ENCODE measurements at regions not wholly inside any gene's neighbourhood (a gene's known extent, or its start where the extent isn't known, plus 50 kb on each side); places are given as distances from the start of the nearest gene placed in this dataset.

DNA sequence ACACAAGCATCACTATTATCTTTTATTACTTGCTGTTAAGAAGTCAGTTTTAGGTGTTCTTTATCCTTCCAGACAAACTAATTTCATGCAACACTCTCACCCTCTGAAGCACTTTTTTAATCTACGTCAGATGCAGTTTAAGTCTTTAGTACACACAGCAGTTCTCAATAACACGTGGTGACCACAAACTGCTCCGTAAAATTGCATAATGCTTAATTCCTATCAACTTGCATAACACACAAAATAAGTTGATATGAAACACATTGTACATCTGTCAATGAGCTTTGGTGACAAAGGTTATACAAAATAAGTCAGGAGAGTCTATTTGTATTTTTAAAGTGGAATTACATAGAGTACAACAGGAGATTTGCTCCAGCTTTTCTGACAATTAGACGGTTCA is 140.9 kb upstream of the ETS2 start:
- ChIA-PET POLR2A (no interaction called here), CTCF (ENCODE audit: low intra/inter-chr PET ratio) (no interaction called here)
- in situ Hi-C loops (cut with MboI), result no loop called here
- no peak overlapping the region for H2AFZ ChIP-seq (ENCODE audit: low read depth, low read length)
- DNase-seq (ENCODE audit: extremely low read depth in 1 of 4, low spot score in 3 of 4) (no peak), FAIRE-seq (no peak), ATAC-seq (no peak)
- no peaks in the 10 kb centered on the region for H3K79me2 ChIP-seq (ENCODE audit: control insufficient read depth, insufficient read depth, low read length)
- H3K4me1 ChIP-seq (replicated peaks in 1 of 2; ENCODE audit: control insufficient read depth in 2 of 2, insufficient read depth in 2 of 2, low read length in 2 of 2), result no peaks in the 10 kb centered on the region
- no peaks in the 10 kb centered on the region for H3K36me3 ChIP-seq (ENCODE audit: control insufficient read depth, insufficient read depth, low read length)
- H3K9me1 ChIP-seq (ENCODE audit: control insufficient read depth, insufficient read depth, low read length), result no peaks in the 10 kb centered on the region
- no peak overlapping the region for H3K9ac ChIP-seq (ENCODE audit: insufficient read depth in 1 of 2, low read depth in 2 of 2, low read length in 2 of 2)
- H3K27ac ChIP-seq (ENCODE audit: extremely low read depth, low read depth, low read length), result no peak overlapping the region
- H4K20me1 ChIP-seq (replicated peaks; ENCODE audit: control insufficient read depth, insufficient read depth, low read length), result 0 out of 2 replicates have a peak, but pooled peaks cover 4% of the 10 kb centered on the region
- intact Hi-C loops (cut with micrococcal nuclease), result loop anchor here (5.0 kb wide), 1 partner anchor 472 kb away; no protein-coding TSS in a partner anchor
- no peak overlapping the region for H3K4me3 ChIP-seq
- H3K4me2 ChIP-seq (ENCODE audit: insufficient read depth, low read length), result no peak overlapping the region
- 1% methylated on average over 4 of the region's 4 CpGs for whole genome bisulfite sequencing (ENCODE audit: insufficient coverage, low coverage, missing lambda C conversion rate)
- peaks cover 6 to 38% of the 10 kb centered on the region in 2 experiments for H3K27me3 ChIP-seq (ENCODE audit: control insufficient read depth in 2 of 2, insufficient read depth in 2 of 2, low read length in 2 of 2)
- H3K9me3 ChIP-seq (replicated peaks; ENCODE audit: control insufficient read depth, insufficient read depth, low read depth, low read length), result no peaks in the 10 kb centered on the region
- no TSS peak for BruUV-seq (replicated peaks)
- TF ChIP-seq RBM34 (IDR thresholded peaks at IDR 0.05; ENCODE audit: borderline replicate concordance, insufficient read depth, low read length) (no peak), NR4A1 (CRISPR knock-in tag; IDR thresholded peaks at IDR 0.05) (no peak), NR4A1 (tag; IDR thresholded peaks at IDR 0.05) (no peak), NFE2 (IDR thresholded peaks at IDR 0.05; ENCODE audit: low read depth) (no peak), ZBTB40 (IDR thresholded peaks at IDR 0.05) (no peak), ZBTB40 (CRISPR knock-in tag; IDR thresholded peaks at IDR 0.05) (no peak), NUFIP1 (IDR thresholded peaks at IDR 0.05; ENCODE audit: partially characterized antibody) (no peak), BRD4 (IDR thresholded peaks at IDR 0.05) (no peak), ETS2 (tag; IDR thresholded peaks at IDR 0.05; ENCODE audit: borderline replicate concordance, poor library complexity, severe bottlenecking) (no peak), CC2D1A (IDR thresholded peaks at IDR 0.05) (no peak), PRPF4 (IDR thresholded peaks at IDR 0.05; ENCODE audit: insufficient read depth, low read depth, low read length, poor library complexity, severe bottlenecking) (no peak)
